ENCODE measurements at regions not wholly inside any gene's neighbourhood (a gene's known extent, or its start where the extent isn't known, plus 50 kb on each side); places are given as distances from the start of the nearest gene placed in this dataset.

GRCh38 chr20:6892724-6893123 lies 125.2 kb downstream of the BMP2 start:
- Histone ChIP-seq H3K9me3 (ENCODE audit: control insufficient read depth in 4 of 4, insufficient read depth in 3 of 4, low read length in 3 of 4) (no peaks in the 10 kb centered on the region), H3K9ac (ENCODE audit: insufficient read depth in 1 of 2, low read length in 2 of 2) (no peak overlapping the region), H3K36me3 (ENCODE audit: control insufficient read depth in 4 of 4, insufficient read depth in 4 of 4, low read length in 4 of 4) (no peaks in the 10 kb centered on the region), H3K27me3 (ENCODE audit: control insufficient read depth in 3 of 3, insufficient read depth in 3 of 3, low read length in 2 of 3) (no peaks in the 10 kb centered on the region), H3K4me3 (no peak overlapping the region), H3K4me1 (ENCODE audit: control insufficient read depth in 5 of 5, insufficient read depth in 5 of 5, low read length in 5 of 5) (no peaks in the 10 kb centered on the region), H3K27ac (ENCODE audit: low read depth in 1 of 2, low read length in 1 of 2) (no peak overlapping the region)
- ATAC-seq (ENCODE audit: insufficient read depth, low FRiP score) (no peak), DNase-seq (no peak)
- TF ChIP-seq CTCF (IDR thresholded peaks at IDR 0.05; ENCODE audit: control extremely low read depth, extremely low read depth) = no peak
- 78 to 82% methylated on average over 1 of the region's 1 CpG for WGBS, 2 donors

GRCh38 chr20:6898928-6899327 lies 131.4 kb downstream of the BMP2 start:
- Histone ChIP-seq H3K9ac (ENCODE audit: insufficient read depth in 1 of 2, low read length in 2 of 2) (no peak overlapping the region), H3K36me3 (ENCODE audit: control insufficient read depth in 4 of 4, insufficient read depth in 4 of 4, low read length in 4 of 4) (no peaks in the 10 kb centered on the region), H3K27me3 (ENCODE audit: control insufficient read depth in 3 of 3, insufficient read depth in 3 of 3, low read length in 2 of 3) (no peaks in the 10 kb centered on the region), H3K9me3 (ENCODE audit: control insufficient read depth in 4 of 4, insufficient read depth in 3 of 4, low read length in 3 of 4) (no peaks in the 10 kb centered on the region), H3K4me1 (ENCODE audit: control insufficient read depth in 5 of 5, insufficient read depth in 5 of 5, low read length in 5 of 5) (no peaks in the 10 kb centered on the region), H3K27ac (ENCODE audit: low read depth in 1 of 2, low read length in 1 of 2) (no peak overlapping the region), H3K4me3 (no peak overlapping the region)
- DNase-seq (no peak), ATAC-seq (ENCODE audit: insufficient read depth, low FRiP score) (no peak)
- WGBS, 2 donors = 86 to 94% methylated on average over 3 of the region's 3 CpGs
- TF ChIP-seq CTCF (IDR thresholded peaks at IDR 0.05; ENCODE audit: control extremely low read depth, extremely low read depth) = no peak

GRCh38 chr20:6906871-6907270 lies 139.4 kb downstream of the BMP2 start:
- no peak for ATAC-seq (ENCODE audit: insufficient read depth, low FRiP score)
- Histone ChIP-seq H3K9me3 (ENCODE audit: control insufficient read depth in 4 of 4, insufficient read depth in 3 of 4, low read length in 3 of 4) (peaks cover 0 to 3% (median under 1%) of the 10 kb centered on the region in 4 donors), H3K36me3 (ENCODE audit: control insufficient read depth in 4 of 4, insufficient read depth in 4 of 4, low read length in 4 of 4) (no peaks in the 10 kb centered on the region), H3K27ac (ENCODE audit: low read depth in 1 of 2, low read length in 1 of 2) (no peak overlapping the region), H3K4me1 (ENCODE audit: control insufficient read depth in 5 of 5, insufficient read depth in 5 of 5, low read length in 5 of 5) (no peaks in the 10 kb centered on the region), H3K4me3 (no peak overlapping the region), H3K9ac (ENCODE audit: insufficient read depth in 1 of 2, low read length in 2 of 2) (no peak overlapping the region), H3K27me3 (ENCODE audit: control insufficient read depth in 3 of 3, insufficient read depth in 3 of 3, low read length in 2 of 3) (no peaks in the 10 kb centered on the region)
- DNase-seq = no peak
- no peak for TF ChIP-seq CTCF (IDR thresholded peaks at IDR 0.05; ENCODE audit: control extremely low read depth, extremely low read depth)
- WGBS, 2 donors = 52 to 59% methylated on average over 2 of the region's 2 CpGs

GRCh38 chr20:6908673-6909072 lies 141.2 kb downstream of the BMP2 start:
- ATAC-seq (ENCODE audit: insufficient read depth, low FRiP score) (no peak), DNase-seq (no peak)
- TF ChIP-seq CTCF (IDR thresholded peaks at IDR 0.05; ENCODE audit: control extremely low read depth, extremely low read depth) = no peak
- no peak overlapping the region for H3K9ac ChIP-seq (ENCODE audit: insufficient read depth in 1 of 2, low read length in 2 of 2)
- no peaks in the 10 kb centered on the region for H3K36me3 ChIP-seq (ENCODE audit: control insufficient read depth in 4 of 4, insufficient read depth in 4 of 4, low read length in 4 of 4)
- H3K27me3 ChIP-seq (ENCODE audit: control insufficient read depth in 3 of 3, insufficient read depth in 3 of 3, low read length in 2 of 3) = no peaks in the 10 kb centered on the region
- H3K27ac ChIP-seq (ENCODE audit: low read depth in 1 of 2, low read length in 1 of 2) = no peak overlapping the region
- H3K9me3 ChIP-seq (ENCODE audit: control insufficient read depth in 4 of 4, insufficient read depth in 3 of 4, low read length in 3 of 4) = peaks cover 0 to 3% (median under 1%) of the 10 kb centered on the region in 4 donors
- no peak overlapping the region for H3K4me3 ChIP-seq
- no peaks in the 10 kb centered on the region for H3K4me1 ChIP-seq (ENCODE audit: control insufficient read depth in 5 of 5, insufficient read depth in 5 of 5, low read length in 5 of 5)
- 95 to 98% methylated on average over 2 of the region's 2 CpGs for WGBS, 2 donors

Measured in lung (tissue), 11 donors.